ENCODE measurements at regions not wholly inside any gene's neighbourhood (a gene's known extent, or its start where the extent isn't known, plus 50 kb on each side); places are given as distances from the start of the nearest gene placed in this dataset.

DNA sequence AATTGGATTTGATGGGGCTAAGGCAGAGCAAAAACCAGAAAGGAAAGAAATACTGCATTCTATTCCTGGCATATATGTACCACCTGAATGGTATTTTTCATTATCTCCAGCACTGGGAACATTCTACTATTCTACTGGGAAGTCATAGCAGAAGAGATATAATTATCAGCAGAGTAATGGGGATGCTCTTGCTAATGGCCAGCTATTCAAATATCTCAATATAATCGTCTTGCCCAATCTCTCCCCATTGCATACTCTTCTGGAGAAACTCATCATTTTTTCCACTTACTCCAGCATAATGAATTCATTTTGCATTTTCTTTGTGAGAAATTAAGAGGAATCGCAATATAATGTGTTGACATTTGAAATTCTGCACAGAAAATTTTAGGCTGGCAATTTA, 1794.7 kb upstream of the PIK3C3 start:
- no peak for DNase-seq (ENCODE audit: low read depth, low spot score)
- TF ChIP-seq, protein P1, sequence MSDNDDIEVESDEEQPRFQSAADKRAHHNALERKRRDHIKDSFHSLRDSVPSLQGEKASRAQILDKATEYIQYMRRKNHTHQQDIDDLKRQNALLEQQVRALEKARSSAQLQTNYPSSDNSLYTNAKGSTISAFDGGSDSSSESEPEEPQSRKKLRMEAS (IDR thresholded peaks at IDR 0.05; ENCODE audit: insufficient read depth, insufficient read length) = no peak
- no peak for TF ChIP-seq EZH2 (IDR thresholded peaks at IDR 0.05; ENCODE audit: borderline replicate concordance, low read depth, low read length, severe bottlenecking)
- H3K27me3 ChIP-seq (ENCODE audit: control insufficient read depth in 2 of 2, insufficient read depth in 2 of 2, low read length in 2 of 2) = no peaks in the 10 kb centered on the region
- no peak overlapping the region for H3K9ac ChIP-seq (replicated peaks; ENCODE audit: extremely low read depth, insufficient read depth, low read length)
- H3K4me1 ChIP-seq (ENCODE audit: control insufficient read depth, extremely low read depth, insufficient read depth, low read length) = peaks cover 6% of the 10 kb centered on the region
- no peak for FAIRE-seq
- no peak overlapping the region for H3K27ac ChIP-seq (ENCODE audit: insufficient read depth, low read depth, low read length)
- H3K79me2 ChIP-seq (ENCODE audit: control insufficient read depth, insufficient read depth, low read length) = no peaks in the 10 kb centered on the region
- no peaks in the 10 kb centered on the region for H3K9me3 ChIP-seq (replicated peaks; ENCODE audit: control insufficient read depth, insufficient read depth, low read length)
- intact Hi-C loops (cut with micrococcal nuclease) (loop anchor here (10.0 kb wide), 1 partner anchor 1584 kb away; no protein-coding TSS in a partner anchor), dilution Hi-C loops (cut with MboI; ENCODE audit: extremely low pct_ligation_motif_present, low sequenced_read_pairs) (no loop called here)
- no peaks in the 10 kb centered on the region for H3K36me3 ChIP-seq (ENCODE audit: control insufficient read depth in 2 of 2, extremely low read depth in 1 of 2, insufficient read depth in 2 of 2, low read length in 2 of 2)
- H3K4me2 ChIP-seq (ENCODE audit: insufficient read depth, low read length) = no peak overlapping the region
- no peaks in the 10 kb centered on the region for H3K9me1 ChIP-seq (replicated peaks; ENCODE audit: control insufficient read depth, extremely low read depth, insufficient read depth, low read length)
- no peak overlapping the region for H2AFZ ChIP-seq (ENCODE audit: low read depth, low read length)
- CTCF ChIA-PET = interaction anchor here (0.8 to 3.0 kb wide), 9 partner anchors 10 to 587 kb away, joined by 3 to 24 read pairs (median 3); no protein-coding TSS in a partner anchor
- POLR2A ChIA-PET = no interaction called here
- no peak overlapping the region for H3K4me3 ChIP-seq (replicated peaks in 1 of 3; ENCODE audit: insufficient read depth in 1 of 3, low read depth in 1 of 3, low read length in 3 of 3)
- no TSS peak for BruUV-seq (replicated peaks)
- no peaks in the 10 kb centered on the region for H4K20me1 ChIP-seq (replicated peaks; ENCODE audit: control insufficient read depth, extremely low read depth, insufficient read depth, low read length)

DNA sequence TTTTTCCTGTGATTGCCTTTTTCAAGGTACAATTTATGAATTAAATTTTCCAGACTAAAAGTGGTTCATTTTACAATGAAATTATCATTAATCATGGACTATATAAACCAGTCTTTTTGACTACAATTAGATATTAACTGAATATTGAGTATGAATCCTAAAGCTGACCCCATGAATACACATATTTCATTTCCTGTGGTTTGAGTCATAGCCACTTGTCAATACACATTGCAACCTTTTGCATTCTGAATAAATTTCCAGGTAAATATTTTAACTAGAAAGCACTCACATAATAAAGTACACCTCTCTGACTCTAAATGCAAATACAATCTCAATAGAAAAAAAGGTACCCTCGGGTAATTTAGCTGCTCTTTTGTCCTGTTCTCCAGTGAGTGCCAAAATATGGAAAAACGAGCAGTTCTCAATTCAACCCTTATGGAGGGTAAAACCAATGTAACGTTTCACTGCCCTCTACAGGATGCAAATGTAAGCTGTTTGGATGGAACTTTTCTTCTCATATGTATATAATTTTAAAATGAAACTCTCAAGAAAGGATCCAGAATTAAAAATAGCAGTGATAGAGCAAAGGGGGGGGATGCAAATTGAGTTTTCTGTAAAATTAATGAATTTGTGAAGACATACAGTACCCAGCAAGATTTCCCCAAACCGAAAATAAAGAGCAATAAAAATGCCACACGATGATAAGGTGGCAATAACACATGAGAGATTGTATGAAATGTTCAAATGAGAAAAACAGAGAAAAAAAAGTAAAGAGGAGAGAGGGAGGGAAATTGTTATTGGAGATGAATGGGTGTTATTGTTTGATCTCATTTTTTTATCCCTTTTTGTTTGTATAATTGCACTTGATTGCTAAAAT, 1795.7 kb upstream of the PIK3C3 start:
- DNase-seq (ENCODE audit: low read depth, low spot score) (peak; percentile 63), FAIRE-seq (peak; percentile 77)
- H3K9me1 ChIP-seq (replicated peaks; ENCODE audit: control insufficient read depth, extremely low read depth, insufficient read depth, low read length) = no peaks in the 10 kb centered on the region
- H3K36me3 ChIP-seq (ENCODE audit: control insufficient read depth in 2 of 2, extremely low read depth in 1 of 2, insufficient read depth in 2 of 2, low read length in 2 of 2) = no peaks in the 10 kb centered on the region
- ChIA-PET POLR2A (no interaction called here), CTCF (interaction anchor here (0.6 to 3.0 kb wide), 29 partner anchors 9 to 996 kb away, joined by 3 to 24 read pairs (median 3); no protein-coding TSS in a partner anchor)
- H3K4me3 ChIP-seq (replicated peaks in 1 of 3; ENCODE audit: insufficient read depth in 1 of 3, low read depth in 1 of 3, low read length in 3 of 3) = no peak overlapping the region
- H3K27me3 ChIP-seq (ENCODE audit: control insufficient read depth in 2 of 2, insufficient read depth in 2 of 2, low read length in 2 of 2) = no peaks in the 10 kb centered on the region
- intact Hi-C loops (cut with micrococcal nuclease) = loop anchor here (1.0 to 10.0 kb wide), 6 partner anchors 189 to 1585 kb away; no protein-coding TSS in a partner anchor
- H4K20me1 ChIP-seq (replicated peaks; ENCODE audit: control insufficient read depth, extremely low read depth, insufficient read depth, low read length) = no peaks in the 10 kb centered on the region
- no peak overlapping the region for H2AFZ ChIP-seq (ENCODE audit: low read depth, low read length)
- H3K9ac ChIP-seq (replicated peaks; ENCODE audit: extremely low read depth, insufficient read depth, low read length) = no peak overlapping the region
- H3K4me2 ChIP-seq (ENCODE audit: insufficient read depth, low read length) = peak overlapping the region; percentile 25
- H3K79me2 ChIP-seq (ENCODE audit: control insufficient read depth, insufficient read depth, low read length) = no peaks in the 10 kb centered on the region
- BruUV-seq (replicated peaks) = no TSS peak
- no peak for TF ChIP-seq GATA2 (IDR thresholded peaks at IDR 0.05; ENCODE audit: insufficient read depth, insufficient read length, low read depth, low read length)
- TF ChIP-seq, protein P2, sequence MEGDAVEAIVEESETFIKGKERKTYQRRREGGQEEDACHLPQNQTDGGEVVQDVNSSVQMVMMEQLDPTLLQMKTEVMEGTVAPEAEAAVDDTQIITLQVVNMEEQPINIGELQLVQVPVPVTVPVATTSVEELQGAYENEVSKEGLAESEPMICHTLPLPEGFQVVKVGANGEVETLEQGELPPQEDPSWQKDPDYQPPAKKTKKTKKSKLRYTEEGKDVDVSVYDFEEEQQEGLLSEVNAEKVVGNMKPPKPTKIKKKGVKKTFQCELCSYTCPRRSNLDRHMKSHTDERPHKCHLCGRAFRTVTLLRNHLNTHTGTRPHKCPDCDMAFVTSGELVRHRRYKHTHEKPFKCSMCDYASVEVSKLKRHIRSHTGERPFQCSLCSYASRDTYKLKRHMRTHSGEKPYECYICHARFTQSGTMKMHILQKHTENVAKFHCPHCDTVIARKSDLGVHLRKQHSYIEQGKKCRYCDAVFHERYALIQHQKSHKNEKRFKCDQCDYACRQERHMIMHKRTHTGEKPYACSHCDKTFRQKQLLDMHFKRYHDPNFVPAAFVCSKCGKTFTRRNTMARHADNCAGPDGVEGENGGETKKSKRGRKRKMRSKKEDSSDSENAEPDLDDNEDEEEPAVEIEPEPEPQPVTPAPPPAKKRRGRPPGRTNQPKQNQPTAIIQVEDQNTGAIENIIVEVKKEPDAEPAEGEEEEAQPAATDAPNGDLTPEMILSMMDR (IDR thresholded peaks at IDR 0.05; ENCODE audit: extremely low read depth in 1 of 2, insufficient read depth in 1 of 2, low read depth in 1 of 2, low read length in 2 of 2) = peak; percentile 44 to 63
- H3K4me1 ChIP-seq (ENCODE audit: control insufficient read depth, extremely low read depth, insufficient read depth, low read length) = peaks cover 6% of the 10 kb centered on the region
- no peaks in the 10 kb centered on the region for H3K9me3 ChIP-seq (replicated peaks; ENCODE audit: control insufficient read depth, insufficient read depth, low read length)
- no peak overlapping the region for H3K27ac ChIP-seq (ENCODE audit: insufficient read depth, low read depth, low read length)
- dilution Hi-C loops (cut with MboI; ENCODE audit: extremely low pct_ligation_motif_present, low sequenced_read_pairs) = no loop called here

All from endothelial cell of umbilical vein (primary cell).